ENCODE measurements at regions not wholly inside any gene's neighbourhood (a gene's known extent, or its start where the extent isn't known, plus 50 kb on each side); places are given as distances from the start of the nearest gene placed in this dataset.

- intact Hi-C loops (cut with micrococcal nuclease) = no loop called here
Observed at GRCh38 chr15:53307952-53308624, 451.4 kb downstream of the WDR72 start.

GRCh38 chr15:53305554-53305953 is 453.9 kb downstream of the WDR72 start:
- no peak for TF ChIP-seq CTCF (IDR thresholded peaks at IDR 0.05; ENCODE audit: borderline replicate concordance)
- intact Hi-C loops (cut with micrococcal nuclease) = no loop called here
- Histone ChIP-seq H3K4me3 (no peak overlapping the region), H3K27me3 (ENCODE audit: low read depth) (no peaks in the 10 kb centered on the region), H3K4me1 (no peaks in the 10 kb centered on the region), H3K36me3 (no peaks in the 10 kb centered on the region), H3K27ac (replicated peaks) (no peak overlapping the region), H3K9me3 (replicated peaks) (no peaks in the 10 kb centered on the region)
- DNase-seq = no peak

More at GRCh38 chr15:53307952-53308624, 451.4 kb downstream of the WDR72 start:
- Histone ChIP-seq H3K27ac (replicated peaks) (no peak overlapping the region), H3K4me3 (no peak overlapping the region), H3K36me3 (no peaks in the 10 kb centered on the region), H3K9me3 (replicated peaks) (no peaks in the 10 kb centered on the region), H3K4me1 (no peaks in the 10 kb centered on the region), H3K27me3 (ENCODE audit: low read depth) (no peaks in the 10 kb centered on the region)
- DNase-seq = no peak
- no peak for TF ChIP-seq CTCF (IDR thresholded peaks at IDR 0.05; ENCODE audit: borderline replicate concordance)

- no peak for TF ChIP-seq CTCF (IDR thresholded peaks at IDR 0.05; ENCODE audit: borderline replicate concordance)
- H3K9me3 ChIP-seq (replicated peaks) = no peaks in the 10 kb centered on the region
- no peaks in the 10 kb centered on the region for H3K27me3 ChIP-seq (ENCODE audit: low read depth)
- H3K4me3 ChIP-seq = no peak overlapping the region
- H3K27ac ChIP-seq (replicated peaks) = no peak overlapping the region
- no peaks in the 10 kb centered on the region for H3K36me3 ChIP-seq
- no peaks in the 10 kb centered on the region for H3K4me1 ChIP-seq
- intact Hi-C loops (cut with micrococcal nuclease) = no loop called here
- DNase-seq = no peak
Observed at GRCh38 chr15:53305101-53305500, 454.4 kb downstream of the WDR72 start.

- no peak overlapping the region for H3K27ac ChIP-seq (replicated peaks)
- H3K4me3 ChIP-seq = no peak overlapping the region
- TF ChIP-seq CTCF (IDR thresholded peaks at IDR 0.05; ENCODE audit: borderline replicate concordance) = no peak
- no peak for DNase-seq
- no peaks in the 10 kb centered on the region for H3K4me1 ChIP-seq
- no peaks in the 10 kb centered on the region for H3K9me3 ChIP-seq (replicated peaks)
- intact Hi-C loops (cut with micrococcal nuclease) = no loop called here
- no peaks in the 10 kb centered on the region for H3K36me3 ChIP-seq
- H3K27me3 ChIP-seq (ENCODE audit: low read depth) = no peaks in the 10 kb centered on the region
Observed at GRCh38 chr15:53297828-53298227, 461.6 kb downstream of the WDR72 start.

- DNase-seq = no peak
- intact Hi-C loops (cut with micrococcal nuclease) = no loop called here
Observed at GRCh38 chr15:53296603-53297002, 462.9 kb downstream of the WDR72 start.

More at GRCh38 chr15:53296603-53297002, 462.9 kb downstream of the WDR72 start:
- TF ChIP-seq CTCF (IDR thresholded peaks at IDR 0.05; ENCODE audit: borderline replicate concordance) = no peak
- Histone ChIP-seq H3K9me3 (replicated peaks) (no peaks in the 10 kb centered on the region), H3K4me3 (no peak overlapping the region), H3K27ac (replicated peaks) (no peak overlapping the region), H3K4me1 (no peaks in the 10 kb centered on the region), H3K36me3 (no peaks in the 10 kb centered on the region), H3K27me3 (ENCODE audit: low read depth) (no peaks in the 10 kb centered on the region)
